ENCODE measurements at regions not wholly inside any gene's neighbourhood (a gene's known extent, or its start where the extent isn't known, plus 50 kb on each side); places are given as distances from the start of the nearest gene placed in this dataset.

- DNase-seq (no peak), ATAC-seq (no peak)
- intact Hi-C loops (cut with DNase I): no loop called here
Observed at GRCh38 chr1:36622741-36623648, 140.3 kb upstream of the CSF3R start.

- no peak for DNase-seq
- intact Hi-C loops (cut with DNase I): no loop called here
- no peak for ATAC-seq
Observed at GRCh38 chr1:36621531-36621930, 138.8 kb upstream of the CSF3R start.

GRCh38 chr1:36620142-36620541 is 137.4 kb upstream of the CSF3R start:
- intact Hi-C loops (cut with DNase I): no loop called here
- no peak for ATAC-seq
- DNase-seq: no peak

GRCh38 chr1:36614991-36615390 is 132.3 kb upstream of the CSF3R start:
- intact Hi-C loops (cut with DNase I): no loop called here
- no peak for ATAC-seq
- DNase-seq: no peak

GRCh38 chr1:36614571-36614970 is 131.9 kb upstream of the CSF3R start:
- ATAC-seq: no peak
- intact Hi-C loops (cut with DNase I): no loop called here
- no peak for DNase-seq

- DNase-seq: no peak
- intact Hi-C loops (cut with DNase I): no loop called here
- ATAC-seq: no peak
Observed at GRCh38 chr1:36613721-36614120, 131.0 kb upstream of the CSF3R start.

GRCh38 chr1:36612881-36613280 is 130.2 kb upstream of the CSF3R start:
- no peak for ATAC-seq
- intact Hi-C loops (cut with DNase I): no loop called here

GRCh38 chr1:36612121-36612520 is 129.4 kb upstream of the CSF3R start:
- DNase-seq (no peak), ATAC-seq (no peak)
- intact Hi-C loops (cut with DNase I): no loop called here

More at GRCh38 chr1:36612881-36613280, 130.2 kb upstream of the CSF3R start:
- DNase-seq: no peak

- ATAC-seq (peak in 1 of 2 donors; percentile 81), DNase-seq (peak; percentile 29)
- intact Hi-C loops (cut with DNase I): no loop called here
Observed at GRCh38 chr1:36609241-36610027, 126.7 kb upstream of the CSF3R start.

GRCh38 chr1:36608272-36608671 is 125.6 kb upstream of the CSF3R start:
- intact Hi-C loops (cut with DNase I): no loop called here
- DNase-seq: no peak
- ATAC-seq: no peak

- intact Hi-C loops (cut with DNase I): no loop called here
- no peak for DNase-seq
- ATAC-seq: no peak
Observed at GRCh38 chr1:36607263-36607651, 124.5 kb upstream of the CSF3R start.

GRCh38 chr1:36606641-36607262 is 124.0 kb upstream of the CSF3R start:
- intact Hi-C loops (cut with DNase I): no loop called here
- no peak for DNase-seq
- no peak for ATAC-seq

- ATAC-seq: no peak
- intact Hi-C loops (cut with DNase I): no loop called here
- no peak for DNase-seq
Observed at GRCh38 chr1:36605942-36606640, 123.4 kb upstream of the CSF3R start.

- intact Hi-C loops (cut with DNase I): no loop called here
- DNase-seq (no peak), ATAC-seq (no peak)
Observed at GRCh38 chr1:36603461-36603860, 120.7 kb upstream of the CSF3R start.

GRCh38 chr1:36602184-36602583 is 119.5 kb upstream of the CSF3R start:
- intact Hi-C loops (cut with DNase I): no loop called here
- no peak for DNase-seq
- ATAC-seq: no peak

- ATAC-seq: no peak
- no peak for DNase-seq
- intact Hi-C loops (cut with DNase I): no loop called here
Observed at GRCh38 chr1:36599828-36600227, 117.1 kb upstream of the CSF3R start.

GRCh38 chr1:36597514-36597913 is 114.8 kb upstream of the CSF3R start:
- ATAC-seq: no peak
- DNase-seq: no peak
- intact Hi-C loops (cut with DNase I): no loop called here

GRCh38 chr1:36595921-36596320 is 113.2 kb upstream of the CSF3R start:
- no peak for DNase-seq
- intact Hi-C loops (cut with DNase I): no loop called here
- ATAC-seq: no peak

- intact Hi-C loops (cut with DNase I): no loop called here
- DNase-seq (no peak), ATAC-seq (no peak)
Observed at GRCh38 chr1:36595349-36595748, 112.6 kb upstream of the CSF3R start.

GRCh38 chr1:36594023-36594422 is 111.3 kb upstream of the CSF3R start:
- DNase-seq (no peak), ATAC-seq (no peak)
- intact Hi-C loops (cut with DNase I): no loop called here

Measured in left cardiac atrium (tissue), 4 donors.